HEK293 (cell line): ENCODE measurements at regions not wholly inside any gene's neighbourhood (a gene's known extent, or its start where the extent isn't known, plus 50 kb on each side); places are given as distances from the start of the nearest gene placed in this dataset.
A peak's percentile ranks its signal among the peaks of the same experiment; 100 is the strongest.

Source experiments
- CTCF ChIA-PET: fragments of 350-600 bp; formaldehyde crosslinking; extraction: SDS; loops from one replicate; lab custom pipeline; 2021; ENCODE audit warnings: antibody characterized with exemption; lab: Yijun Ruan, JAX
- POLR2A ChIA-PET: fragments of 300-600 bp; formaldehyde crosslinking; extraction: SDS; loops from one replicate; lab custom pipeline; 2020; ENCODE audit warnings: antibody characterized with exemption, inconsistent platforms; lab: Yijun Ruan, JAX
- H3K27ac ChIP-seq: fragments of 200-500 bp; sonication (Bioruptor generic); 2 replicates; pipeline ENCODE4 v1.5.1; 2014; ENCODE audit warnings: low read depth, low read length, control low read depth, inconsistent platforms; ENCODE audit errors: extremely low read depth
- H3K36me3 ChIP-seq, 2 experiments: fragments of 200-500 bp in 1 of 2; sonication (Bioruptor generic) in 1 of 2; 1 replicate in 1 of 2; 2 replicates in 1 of 2; pipeline ENCODE4 v1.5.1; 2014 to 2017; ENCODE audit warnings: inconsistent platforms in 2 of 2, low read length in 2 of 2; ENCODE audit not compliant: control insufficient read depth in 2 of 2, insufficient read depth in 1 of 2
- H3K4me1 ChIP-seq: fragments of 200-500 bp; sonication (Bioruptor generic); 2 replicates; pipeline ENCODE4 v1.5.1; 2014; ENCODE audit warnings: mild to moderate bottlenecking, low read length, inconsistent platforms; ENCODE audit not compliant: control insufficient read depth, insufficient read depth
- H3K4me3 ChIP-seq: 2 replicates; pipeline ENCODE4 v1.5.1; 2011; ENCODE audit warnings: low read depth, mild to moderate bottlenecking, control low read depth, low read length, moderate library complexity
- H3K9me3 ChIP-seq: fragments of 200-500 bp; sonication (Bioruptor generic); 2 replicates; pipeline ENCODE4 v1.5.1; 2014; ENCODE audit warnings: low read depth, low read length, inconsistent platforms; ENCODE audit not compliant: control insufficient read depth, insufficient read depth
- AEBP2 ChIP-seq: fragments of 450-650 bp; formaldehyde crosslinking; IDR thresholded peaks from 2 replicates; pipeline ENCODE4 v1.5.1; 2016; ENCODE audit warnings: missing biosample characterization, missing genetic modification characterization, borderline replicate concordance
- IKZF3 ChIP-seq: fragments of 450-650 bp; IDR thresholded peaks from 2 replicates; pipeline ENCODE4 v1.5.0; 2018; ENCODE audit warnings: missing biosample characterization, mild to moderate bottlenecking, missing genetic modification characterization, moderate library complexity
- INSM2 ChIP-seq: fragments of 450-650 bp; formaldehyde crosslinking; IDR thresholded peaks from 2 replicates; pipeline ENCODE4 v1.5.1; 2016; ENCODE audit warnings: missing biosample characterization, missing genetic modification characterization
- KLF16 ChIP-seq: fragments of 450-650 bp; formaldehyde crosslinking; IDR thresholded peaks from 2 replicates; pipeline ENCODE4 v1.5.1; 2017; ENCODE audit warnings: missing biosample characterization, missing genetic modification characterization
- OVOL3 ChIP-seq: fragments of 450-650 bp; formaldehyde crosslinking; IDR thresholded peaks from 2 replicates; pipeline ENCODE4 v1.5.1; 2016; ENCODE audit warnings: missing biosample characterization, missing genetic modification characterization
- PRDM1 ChIP-seq: fragments of 450-650 bp; formaldehyde crosslinking; IDR thresholded peaks from 2 replicates; pipeline ENCODE4; 2016; ENCODE audit warnings: missing biosample characterization, missing genetic modification characterization
- PRDM10 ChIP-seq: fragments of 450-650 bp; formaldehyde crosslinking; IDR thresholded peaks from 2 replicates; pipeline ENCODE4 v1.5.1; 2016; ENCODE audit warnings: missing biosample characterization, missing genetic modification characterization
- SP7 ChIP-seq: fragments of 450-650 bp; formaldehyde crosslinking; IDR thresholded peaks from 2 replicates; pipeline ENCODE4 v1.5.1; 2016; ENCODE audit warnings: missing biosample characterization, missing genetic modification characterization
- ZBTB20 ChIP-seq: fragments of 450-650 bp; formaldehyde crosslinking; IDR thresholded peaks from 2 replicates; pipeline ENCODE4 v1.5.1; 2016; ENCODE audit warnings: missing biosample characterization, missing genetic modification characterization
- ZBTB48 ChIP-seq: fragments of 450-650 bp; formaldehyde crosslinking; IDR thresholded peaks from 2 replicates; pipeline ENCODE4 v1.5.1; 2016; ENCODE audit warnings: missing biosample characterization, missing genetic modification characterization
- ZEB2 ChIP-seq: fragments of 450-650 bp; formaldehyde crosslinking; IDR thresholded peaks from 2 replicates; pipeline ENCODE4 v1.5.1; 2016; ENCODE audit warnings: missing biosample characterization, missing genetic modification characterization
- ZFP69B ChIP-seq: fragments of 450-650 bp; formaldehyde crosslinking; IDR thresholded peaks from 2 replicates; pipeline ENCODE4 v1.5.1; 2016; ENCODE audit warnings: missing biosample characterization, missing genetic modification characterization
- ZNF133 ChIP-seq: fragments of 450-650 bp; formaldehyde crosslinking; IDR thresholded peaks from 2 replicates; pipeline ENCODE4 v1.5.1; 2016; ENCODE audit warnings: missing biosample characterization, missing genetic modification characterization
- ZNF157 ChIP-seq: fragments of 450-650 bp; formaldehyde crosslinking; IDR thresholded peaks from 2 replicates; pipeline ENCODE4 v1.5.1; 2016; ENCODE audit warnings: missing biosample characterization, missing genetic modification characterization
- ZNF174 ChIP-seq: fragments of 450-650 bp; formaldehyde crosslinking; IDR thresholded peaks from 2 replicates; pipeline ENCODE4 v1.5.0; 2017; ENCODE audit warnings: missing biosample characterization, mild to moderate bottlenecking, missing genetic modification characterization
- ZNF266 ChIP-seq: fragments of 450-650 bp; formaldehyde crosslinking; IDR thresholded peaks from 2 replicates; pipeline ENCODE4 v1.5.1; 2016; ENCODE audit warnings: missing biosample characterization, missing genetic modification characterization, low read depth
- ZNF292 ChIP-seq: fragments of 450-650 bp; formaldehyde crosslinking; IDR thresholded peaks from 2 replicates; pipeline ENCODE4 v1.5.1; 2016; ENCODE audit warnings: low read depth, missing biosample characterization, missing genetic modification characterization, borderline replicate concordance
- ZNF324 ChIP-seq: fragments of 450-650 bp; formaldehyde crosslinking; IDR thresholded peaks from 2 replicates; pipeline ENCODE4 v1.5.1; 2016; ENCODE audit warnings: missing biosample characterization, missing genetic modification characterization
- ZNF335 ChIP-seq: fragments of 450-650 bp; formaldehyde crosslinking; conservative IDR thresholded peaks from 2 replicates; pipeline ENCODE4 v1.5.1; 2016; ENCODE audit warnings: missing biosample characterization, missing genetic modification characterization
- ZNF394 ChIP-seq: fragments of 450-650 bp; formaldehyde crosslinking; IDR thresholded peaks from 2 replicates; pipeline ENCODE4 v1.5.1; 2016; ENCODE audit warnings: missing biosample characterization, missing genetic modification characterization, mild to moderate bottlenecking, moderate library complexity, borderline replicate concordance
- ZNF404 ChIP-seq: fragments of 450-650 bp; formaldehyde crosslinking; IDR thresholded peaks from 2 replicates; pipeline ENCODE4 v1.5.1; 2017; ENCODE audit warnings: missing biosample characterization, missing genetic modification characterization
- ZNF433 ChIP-seq: fragments of 450-650 bp; formaldehyde crosslinking; IDR thresholded peaks from 2 replicates; pipeline ENCODE4 v1.5.1; 2016; ENCODE audit warnings: missing biosample characterization, missing genetic modification characterization, low read depth
- ZNF473 ChIP-seq: fragments of 450-650 bp; formaldehyde crosslinking; IDR thresholded peaks from 2 replicates; pipeline ENCODE4 v1.5.1; 2017; ENCODE audit warnings: missing biosample characterization, missing genetic modification characterization
- ZNF501 ChIP-seq: fragments of 450-650 bp; formaldehyde crosslinking; IDR thresholded peaks from 2 replicates; pipeline ENCODE4 v1.5.1; 2016; ENCODE audit warnings: missing biosample characterization, missing genetic modification characterization
- ZNF514 ChIP-seq: fragments of 450-650 bp; formaldehyde crosslinking; IDR thresholded peaks from 2 replicates; pipeline ENCODE4 v1.5.1; 2016; ENCODE audit warnings: missing biosample characterization, missing genetic modification characterization
- ZNF548 ChIP-seq: fragments of 450-650 bp; formaldehyde crosslinking; IDR thresholded peaks from 2 replicates; pipeline ENCODE4 v1.5.1; 2016; ENCODE audit warnings: missing biosample characterization, missing genetic modification characterization
- ZNF561 ChIP-seq: fragments of 450-650 bp; IDR thresholded peaks from 2 replicates; pipeline ENCODE4 v1.5.1; 2018; ENCODE audit warnings: missing biosample characterization, missing genetic modification characterization, borderline replicate concordance
- ZNF629 ChIP-seq: fragments of 450-650 bp; formaldehyde crosslinking; IDR thresholded peaks from 2 replicates; pipeline ENCODE4 v1.5.1; 2017; ENCODE audit warnings: missing biosample characterization, missing genetic modification characterization
- ZNF660 ChIP-seq: fragments of 450-650 bp; IDR thresholded peaks from 2 replicates; pipeline ENCODE4 v1.5.1; 2018; ENCODE audit warnings: missing biosample characterization, mild to moderate bottlenecking, missing genetic modification characterization
- ZNF791 ChIP-seq: fragments of 450-650 bp; formaldehyde crosslinking; IDR thresholded peaks from 2 replicates; pipeline ENCODE4 v1.5.1; 2016; ENCODE audit warnings: missing biosample characterization, missing genetic modification characterization
- ZNF792 ChIP-seq: fragments of 450-650 bp; formaldehyde crosslinking; IDR thresholded peaks from 2 replicates; pipeline ENCODE4 v1.5.1; 2016; ENCODE audit warnings: missing biosample characterization, missing genetic modification characterization
- ZSCAN16 ChIP-seq: fragments of 450-650 bp; formaldehyde crosslinking; IDR thresholded peaks from 2 replicates; pipeline ENCODE4 v1.5.1; 2016; ENCODE audit warnings: missing biosample characterization, missing genetic modification characterization

GRCh38 chr12:24561411-24561871 is 387.5 kb downstream of the BCAT1 start (continued):
- TF ChIP-seq ZNF157 (tag by site-specific recombination) (no peak), ZNF394 (tag by site-specific recombination) (no peak), ZNF660 (tag by site-specific recombination) (0 out of 2 replicates have a peak, but pooled peaks have one; percentile 10), ZSCAN16 (tag by site-specific recombination) (no peak), PRDM1 (tag by site-specific recombination) (peak; percentile 51; the same call in 1 of the 2 replicates), ZNF629 (tag by site-specific recombination) (0 out of 2 replicates have a peak, but pooled peaks have one; percentile 6)

- POLR2A ChIA-PET, result interaction anchor here (1.6 kb wide), 1 partner anchor 200 kb away, joined by 3 read pairs; no protein-coding TSS in a partner anchor
- Histone ChIP-seq H3K27ac (peak overlapping the region; percentile 98; the same call in 1 of the 2 replicates), H3K9me3 (no peaks in the 10 kb centered on the region), H3K36me3 (no peaks in the 10 kb centered on the region), H3K4me1 (peaks cover 15% of the 10 kb centered on the region), H3K4me3 (peak overlapping the region; percentile 81)
- no peak for TF ChIP-seq ZNF292
- no peak for TF ChIP-seq ZEB2
- TF ChIP-seq ZNF433 (tag by site-specific recombination), result no peak
- TF ChIP-seq KLF16 (tag by site-specific recombination), result no peak
- TF ChIP-seq SP7 (tag by site-specific recombination), result no peak
- TF ChIP-seq ZNF548 (tag by site-specific recombination), result no peak
- TF ChIP-seq ZNF561 (tag by site-specific recombination), result 0 out of 2 replicates have a peak, but pooled peaks have one; percentile 13
- no peak for TF ChIP-seq ZNF394 (tag by site-specific recombination)
- TF ChIP-seq ZBTB48 (tag by site-specific recombination), result peak; percentile 51
- no peak for TF ChIP-seq ZNF174 (tag by site-specific recombination)
- TF ChIP-seq INSM2 (tag by site-specific recombination), result no peak
- peak; percentile 91 for TF ChIP-seq ZNF335
- no peak for TF ChIP-seq PRDM10 (tag by site-specific recombination)
- TF ChIP-seq OVOL3 (tag by site-specific recombination), result no peak
- TF ChIP-seq ZNF501 (tag by site-specific recombination), result no peak
- TF ChIP-seq ZFP69B (tag by site-specific recombination), result no peak
- peak; percentile 46 for TF ChIP-seq ZBTB20 (tag by site-specific recombination)
- no peak for TF ChIP-seq ZNF792 (tag by site-specific recombination)
- no peak for TF ChIP-seq ZNF514 (tag by site-specific recombination)
- no peak for TF ChIP-seq ZNF133 (tag by site-specific recombination)
- no peak for TF ChIP-seq AEBP2
- TF ChIP-seq ZNF791 (tag by site-specific recombination), result no peak
- peak; percentile 53 for TF ChIP-seq IKZF3 (tag by site-specific recombination)
- no peak for TF ChIP-seq ZNF473 (tag by site-specific recombination)
- TF ChIP-seq ZNF324 (tag by site-specific recombination), result no peak
- TF ChIP-seq ZNF266 (tag by site-specific recombination), result no peak
- no peak for TF ChIP-seq ZNF404 (tag by site-specific recombination)
- CTCF ChIA-PET, result interaction anchor here (0.7 kb wide), 1 partner anchor 107 kb away, joined by 3 read pairs; no protein-coding TSS in a partner anchor
Measured at GRCh38 chr12:24560831-24561271, 388.1 kb downstream of the BCAT1 start.
